ENCODE measurements at regions not wholly inside any gene's neighbourhood (a gene's known extent, or its start where the extent isn't known, plus 50 kb on each side); places are given as distances from the start of the nearest gene placed in this dataset.

DNA sequence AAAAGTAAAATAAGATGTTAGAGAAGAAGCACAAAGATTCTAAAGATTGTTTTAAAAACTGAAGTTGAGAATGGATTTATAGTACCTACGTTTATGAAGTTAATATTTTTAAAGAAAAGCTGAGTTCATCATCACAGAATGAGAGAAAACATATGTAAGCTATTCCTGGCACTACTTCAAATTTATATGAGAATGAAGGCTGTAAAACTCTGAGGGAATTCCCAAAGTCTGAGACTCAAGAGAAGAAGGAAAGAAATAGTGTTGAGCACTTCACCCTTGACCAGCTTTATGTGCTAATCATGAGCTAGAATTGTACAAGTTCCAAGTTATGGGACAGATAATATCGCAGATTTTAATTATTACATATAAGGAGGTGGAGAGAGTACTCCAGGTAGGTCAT, 323.7 kb upstream of the GNAI1 start:
- TF ChIP-seq GATA2 (IDR thresholded peaks at IDR 0.05; ENCODE audit: low read depth, low read length) (no peak), GATA3 (IDR thresholded peaks at IDR 0.05; ENCODE audit: low read depth, low read length) (no peak)

Measured in SH-SY5Y (cell line).